Globus pallidus (tissue), 1 donor: ENCODE measurements at regions not wholly inside any gene's neighbourhood (a gene's known extent, or its start where the extent isn't known, plus 50 kb on each side); places are given as distances from the start of the nearest gene placed in this dataset.

Source experiments
- DNase-seq: peaks from one replicate; pipeline ENCODE4 v3.0.0-alpha.2; 2015; ENCODE audit warnings: low spot score

DNA sequence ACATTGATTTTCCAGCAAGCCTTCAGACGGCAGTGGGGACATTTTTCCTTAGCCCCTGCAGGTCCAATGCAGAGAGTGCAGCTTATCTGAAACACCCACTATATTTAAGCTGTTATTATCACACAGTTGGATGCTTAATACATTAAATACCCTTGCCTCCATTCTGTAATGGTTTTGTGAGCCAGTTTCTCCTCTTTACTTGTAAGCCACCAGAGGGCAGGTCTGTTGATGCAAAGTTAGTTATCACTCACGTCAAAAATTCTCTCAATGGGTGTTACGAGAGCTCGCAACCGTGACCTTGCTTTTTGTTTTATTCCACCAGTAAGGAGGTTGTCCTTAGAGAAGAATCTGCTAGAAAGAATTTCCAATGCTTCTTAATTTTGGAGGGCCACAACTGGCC lies 189.8 kb downstream of the INSIG2 start:
- DNase-seq, result no peak

GRCh38 chr2:118274841-118275510 lies 186.7 kb downstream of the INSIG2 start:
- no peak for DNase-seq

DNA sequence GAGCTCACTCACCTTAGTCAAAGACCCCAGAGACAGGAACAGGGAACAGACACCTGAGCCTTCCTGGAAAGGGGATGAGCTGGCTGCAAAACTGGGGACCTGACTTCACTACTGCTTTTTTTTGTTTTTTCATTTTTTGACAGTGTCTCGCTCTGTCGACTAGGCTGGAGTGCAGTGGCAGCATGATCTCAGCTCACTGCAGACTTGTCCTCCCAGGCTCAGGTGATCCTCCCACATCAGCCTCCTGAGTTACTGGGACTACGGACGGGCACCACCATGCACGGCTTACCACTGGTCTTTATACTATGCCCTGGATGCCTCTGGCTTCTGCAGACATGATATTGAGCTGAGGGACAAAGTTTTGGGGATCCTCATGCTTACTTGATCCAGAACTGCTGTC lies 184.1 kb downstream of the INSIG2 start:
- no peak for DNase-seq

DNA sequence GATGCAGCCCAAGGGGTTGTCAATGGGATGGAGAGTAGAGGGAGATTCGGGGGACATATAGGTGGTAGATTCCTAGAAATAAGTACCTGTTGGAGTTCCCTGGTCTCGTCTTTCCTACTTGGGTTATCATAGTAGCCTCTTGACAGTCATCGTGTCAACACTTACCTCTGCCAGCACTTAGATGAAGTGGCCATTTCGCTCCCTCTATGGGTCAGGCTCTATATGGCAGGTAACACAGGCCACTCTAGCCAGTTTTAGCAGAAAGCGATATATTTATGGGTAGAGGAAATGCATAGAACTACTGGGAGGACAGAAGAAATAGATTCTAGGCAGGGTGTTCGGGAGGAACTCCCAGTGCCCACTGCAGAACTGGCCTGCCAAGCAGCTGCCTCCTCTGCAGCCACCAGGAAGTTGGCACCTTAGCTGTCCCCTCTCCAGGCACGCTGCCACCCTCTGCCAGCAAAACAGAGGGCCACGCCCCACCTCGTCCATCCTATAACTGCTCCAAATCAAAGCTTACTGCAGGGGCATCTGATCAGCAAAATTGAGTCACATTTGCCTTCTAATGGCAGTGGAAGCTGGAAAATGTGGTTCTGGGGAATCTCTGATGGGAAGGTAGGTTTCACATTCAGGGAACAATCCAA lies 181.3 kb downstream of the INSIG2 start:
- DNase-seq, result no peak

- DNase-seq, result no peak
Measured at GRCh38 chr2:118268268-118268667, 180.0 kb downstream of the INSIG2 start.

DNA sequence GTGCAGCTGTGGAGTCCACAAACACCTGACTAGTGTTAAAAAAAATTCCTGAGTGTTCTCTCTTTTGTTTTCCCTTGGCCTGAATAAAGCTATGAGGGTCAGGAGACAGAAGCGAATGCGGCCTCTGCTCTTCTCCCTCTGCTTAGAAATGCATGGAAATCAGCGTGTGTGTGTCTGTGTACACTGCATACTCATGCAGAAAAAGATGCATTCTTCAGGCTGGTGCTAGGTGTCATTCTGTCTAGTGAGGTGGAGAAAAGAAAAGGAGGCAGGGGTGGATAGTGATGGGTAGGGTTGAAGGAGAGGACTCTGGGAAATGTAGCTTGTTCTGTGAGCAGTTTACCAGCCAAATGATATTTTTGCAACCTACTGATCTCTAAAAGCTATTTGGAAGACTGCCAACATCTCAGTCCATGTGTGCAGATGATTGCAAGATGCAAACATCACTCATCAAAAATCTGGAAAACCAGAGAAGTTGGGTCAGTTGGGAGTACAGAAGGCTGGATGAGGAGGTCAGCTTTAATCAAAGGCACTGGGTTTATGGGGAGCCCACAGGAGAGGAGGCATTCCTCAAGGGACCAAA lies 177.7 kb downstream of the INSIG2 start:
- no peak for DNase-seq

- no peak for DNase-seq
Measured at GRCh38 chr2:118264232-118264990, 176.1 kb downstream of the INSIG2 start.

DNA sequence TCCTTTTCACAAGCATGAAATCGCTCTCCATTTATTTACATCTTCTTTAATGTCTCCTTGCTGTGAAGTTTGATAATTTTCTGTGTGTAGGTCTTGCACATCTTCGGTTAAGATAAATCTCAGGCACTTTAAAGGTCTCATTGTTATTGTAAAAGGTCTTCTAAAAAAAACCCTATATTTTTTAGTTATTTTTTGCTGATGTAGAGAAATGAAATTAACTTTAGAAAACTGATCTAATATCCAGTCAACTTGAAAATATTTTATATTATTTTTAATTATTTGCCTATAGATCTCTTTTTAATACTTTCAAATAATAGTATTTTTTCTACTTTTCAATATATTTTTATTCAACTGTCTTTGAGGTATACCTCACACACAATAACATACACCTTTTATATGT lies 169.4 kb downstream of the INSIG2 start:
- DNase-seq, result no peak

DNA sequence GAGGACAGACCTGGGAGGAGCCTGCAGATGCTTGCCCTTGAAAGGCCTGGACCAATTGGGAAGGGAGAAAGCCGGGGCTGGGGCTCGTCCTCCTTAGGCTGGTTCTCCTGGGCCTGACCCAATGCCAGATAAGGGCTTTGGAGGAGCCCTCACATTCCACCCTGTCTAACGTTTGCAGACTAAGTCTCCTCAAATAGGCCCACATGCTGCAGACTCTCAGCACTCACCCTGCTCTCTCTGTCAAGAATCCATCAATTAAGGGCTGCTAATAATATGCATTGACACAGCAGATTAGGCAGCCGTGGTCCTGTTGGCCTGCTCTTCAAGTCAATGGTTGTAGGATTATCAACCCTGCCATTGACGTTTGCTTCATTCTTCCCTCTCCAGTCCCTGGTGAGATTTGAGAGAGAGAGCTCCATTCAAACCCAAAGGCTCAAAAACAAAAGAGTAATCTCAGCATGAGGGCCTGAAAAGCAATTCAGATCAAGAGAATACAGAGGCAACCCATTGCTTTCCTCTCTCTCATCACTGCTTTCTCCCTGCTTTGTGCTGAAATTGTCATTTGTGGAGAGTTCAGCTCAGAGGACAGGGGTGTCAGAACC lies 167.6 kb downstream of the INSIG2 start:
- DNase-seq, result no peak

- DNase-seq, result no peak
Measured at GRCh38 chr2:118255301-118255700, 167.0 kb downstream of the INSIG2 start.

DNA sequence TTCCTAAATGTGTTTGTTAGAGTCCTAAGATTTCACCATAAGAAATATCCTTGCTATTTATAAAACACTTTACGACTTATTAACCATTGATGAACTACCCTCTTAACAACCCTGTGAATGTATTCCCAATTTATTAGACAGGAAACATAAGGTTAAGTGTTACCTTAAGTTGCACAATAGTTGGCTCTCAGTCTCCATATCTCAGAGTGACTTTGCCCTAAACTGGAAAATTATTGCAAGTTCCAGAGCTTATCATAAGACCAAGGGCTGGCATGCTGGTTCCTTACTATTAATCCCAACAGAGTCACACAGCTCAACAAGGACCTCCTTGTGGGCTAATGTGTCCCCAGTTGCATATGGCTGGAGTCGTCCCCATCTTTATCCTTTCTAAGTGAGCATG lies 165.8 kb downstream of the INSIG2 start:
- DNase-seq, result no peak

DNA sequence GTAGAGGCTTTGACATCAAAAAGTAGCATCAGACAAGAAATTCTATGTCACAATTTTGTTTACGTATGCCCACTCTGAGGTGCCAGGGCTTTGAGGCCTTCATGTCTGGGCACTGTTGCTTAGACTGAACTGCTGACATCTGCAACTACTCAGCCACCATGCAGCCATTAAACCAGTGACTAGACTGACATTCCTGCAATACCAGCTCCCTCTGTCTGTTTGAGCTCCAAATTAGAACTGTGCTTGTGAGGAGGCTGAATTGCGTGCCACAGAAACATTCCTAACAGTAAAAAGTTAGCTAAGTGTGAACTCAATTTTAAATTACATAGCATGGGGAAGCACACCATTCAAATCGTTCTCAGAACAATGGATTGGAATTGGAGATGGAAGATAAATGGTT lies 163.2 kb downstream of the INSIG2 start:
- no peak for DNase-seq

DNA sequence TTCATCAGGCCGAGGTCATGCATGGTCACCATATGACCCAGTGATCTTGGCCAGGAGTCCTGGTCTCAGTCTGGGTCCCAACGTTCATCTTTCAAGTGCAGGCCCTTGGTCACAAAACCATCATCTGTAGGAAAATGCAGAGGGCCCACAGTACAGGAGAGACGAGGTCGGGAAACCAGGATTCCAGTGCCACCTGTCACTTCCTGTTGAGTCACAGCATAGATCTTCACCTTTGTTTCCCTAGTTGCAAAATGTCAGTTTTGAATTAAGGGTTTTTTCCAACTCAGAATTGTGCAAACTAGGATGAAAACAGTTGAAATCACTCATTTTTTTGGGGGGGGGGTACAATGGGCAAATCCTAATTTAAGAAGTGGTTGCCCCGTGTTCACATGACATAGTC lies 162.2 kb downstream of the INSIG2 start:
- DNase-seq, result no peak

DNA sequence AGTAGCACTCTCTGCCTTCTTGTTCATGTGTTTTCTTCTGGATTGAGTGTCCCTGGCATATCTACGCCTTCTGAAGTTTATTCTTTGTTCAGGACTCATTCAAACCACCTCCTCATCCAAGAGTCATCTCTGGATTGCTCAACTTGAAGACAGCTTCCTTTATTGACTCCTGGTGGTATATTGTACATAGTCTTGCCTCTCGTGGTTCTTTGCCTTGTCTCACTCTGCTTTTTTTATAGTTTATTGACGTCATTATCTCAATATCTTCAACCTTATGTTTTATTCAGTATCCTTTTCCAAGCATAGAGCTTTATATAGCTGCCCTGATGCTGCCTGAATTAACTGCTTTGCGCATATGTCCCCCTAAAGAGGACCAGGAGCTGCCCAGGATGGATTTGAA lies 161.7 kb downstream of the INSIG2 start:
- no peak for DNase-seq

GRCh38 chr2:118249531-118249930 lies 161.3 kb downstream of the INSIG2 start:
- DNase-seq, result no peak

- no peak for DNase-seq
Measured at GRCh38 chr2:118246726-118247125, 158.5 kb downstream of the INSIG2 start.

DNA sequence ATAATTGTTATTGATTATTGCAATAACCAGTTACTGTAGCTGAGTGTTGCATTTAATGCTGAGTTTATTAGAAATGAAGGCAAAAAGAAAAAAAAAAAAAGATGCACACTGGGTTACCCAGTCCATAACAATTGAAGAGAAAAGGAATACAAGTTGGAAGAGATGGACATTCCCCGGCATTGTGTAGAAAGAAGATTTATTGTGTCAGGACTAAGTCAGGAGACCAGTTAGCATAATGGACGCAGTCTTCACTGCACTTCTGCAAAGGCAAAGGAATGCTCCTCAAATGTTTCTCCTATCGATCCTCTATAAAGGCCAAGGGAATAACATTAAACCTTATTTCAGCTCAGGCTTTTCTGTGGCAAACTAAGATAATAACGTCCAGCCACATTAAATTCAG lies 157.8 kb downstream of the INSIG2 start:
- no peak for DNase-seq

DNA sequence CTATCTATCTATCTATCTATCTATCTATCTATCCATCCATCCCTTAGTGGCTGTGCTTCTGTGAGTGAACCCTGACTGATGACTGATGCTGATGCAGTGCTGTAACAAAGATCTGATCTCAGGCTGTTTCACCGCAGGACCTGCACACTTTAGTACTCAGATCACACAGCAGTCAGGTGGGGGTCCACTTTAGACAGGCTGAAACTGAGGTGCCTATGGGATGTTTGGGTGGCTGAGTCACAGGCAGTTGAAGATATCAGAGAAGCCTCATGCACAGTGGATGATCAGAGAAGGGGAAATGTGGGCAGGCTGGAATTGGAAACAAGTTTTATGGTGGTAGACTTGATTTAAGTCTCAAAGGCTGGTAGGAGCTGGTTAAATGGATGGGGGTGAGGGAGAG lies 156.4 kb downstream of the INSIG2 start:
- DNase-seq, result no peak

DNA sequence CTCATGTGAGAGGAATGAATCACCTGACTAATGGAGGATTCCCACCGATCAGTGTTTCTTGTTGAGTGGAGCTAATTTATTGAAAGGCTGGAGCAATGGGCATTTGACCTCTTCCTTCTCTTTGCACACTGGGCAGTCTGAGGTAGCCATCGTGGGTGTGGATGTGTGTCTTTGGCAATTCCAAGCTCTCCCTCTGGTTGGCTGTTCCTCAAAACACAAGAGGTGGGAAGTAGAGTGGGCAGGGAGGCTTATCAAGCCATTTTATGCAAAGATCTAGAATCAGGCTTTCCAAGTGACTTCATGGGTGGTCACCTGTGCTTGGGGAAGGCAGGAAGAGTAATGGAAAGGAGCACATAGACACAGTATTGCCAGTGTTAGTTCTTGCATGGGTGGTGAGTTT lies 154.8 kb downstream of the INSIG2 start:
- no peak for DNase-seq

GRCh38 chr2:118242216-118242615 lies 153.9 kb downstream of the INSIG2 start:
- no peak for DNase-seq

GRCh38 chr2:118241128-118241527 lies 152.9 kb downstream of the INSIG2 start:
- no peak for DNase-seq

DNA sequence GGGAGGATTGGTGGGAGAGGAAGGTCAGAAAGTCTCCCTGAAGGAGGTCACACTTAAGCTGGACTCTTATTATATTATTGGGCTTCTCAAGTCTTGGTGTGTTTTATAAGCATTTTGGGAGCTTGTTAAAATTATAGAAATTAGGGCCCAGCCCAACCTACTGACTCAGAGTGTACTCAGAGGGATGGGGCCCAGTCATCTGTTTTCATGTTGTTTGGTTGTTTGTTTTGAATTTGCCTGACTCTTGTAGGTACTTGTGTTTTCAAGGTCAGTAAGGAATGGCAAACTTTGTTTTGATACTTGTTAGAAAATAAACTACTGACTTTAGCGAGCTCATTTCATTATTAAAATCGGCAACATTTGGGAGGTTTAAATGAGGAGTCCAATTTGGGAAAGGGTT lies 152.0 kb downstream of the INSIG2 start:
- no peak for DNase-seq

DNA sequence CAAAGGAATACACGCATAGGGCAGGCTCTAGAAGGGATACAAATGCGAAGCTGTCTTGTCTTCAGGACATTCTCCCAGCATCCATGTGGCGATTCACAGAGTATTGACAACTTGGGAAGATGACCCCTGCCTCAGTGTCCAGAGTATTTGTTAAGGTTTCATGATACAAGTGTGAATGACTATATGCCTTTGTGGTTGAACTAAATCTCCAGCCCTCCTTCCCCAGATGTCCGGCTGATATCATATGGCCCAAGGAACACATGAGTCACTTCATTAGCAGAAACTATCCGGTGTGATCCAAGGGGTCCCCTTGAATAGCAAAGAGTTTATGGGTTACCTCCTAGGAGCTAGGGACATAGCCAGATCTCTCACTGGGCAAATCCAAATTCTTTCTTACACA lies 151.0 kb downstream of the INSIG2 start:
- DNase-seq, result no peak
